22Rv1 (cell line): ENCODE measurements at regions not wholly inside any gene's neighbourhood (a gene's known extent, or its start where the extent isn't known, plus 50 kb on each side); places are given as distances from the start of the nearest gene placed in this dataset.

Experiments
- ZFX ChIP-seq: fragments of 450-650 bp; IDR thresholded peaks from 2 replicates; pipeline ENCODE4 v1.6.1; 2017; ENCODE audit warnings: antibody characterized with exemption, borderline replicate concordance
- TF ChIP-seq, protein P1 (sequence below): fragments of 450-650 bp; IDR thresholded peaks from 2 replicates; pipeline ENCODE4 v1.5.1; 2017; ENCODE audit warnings: mild to moderate bottlenecking

DNA sequence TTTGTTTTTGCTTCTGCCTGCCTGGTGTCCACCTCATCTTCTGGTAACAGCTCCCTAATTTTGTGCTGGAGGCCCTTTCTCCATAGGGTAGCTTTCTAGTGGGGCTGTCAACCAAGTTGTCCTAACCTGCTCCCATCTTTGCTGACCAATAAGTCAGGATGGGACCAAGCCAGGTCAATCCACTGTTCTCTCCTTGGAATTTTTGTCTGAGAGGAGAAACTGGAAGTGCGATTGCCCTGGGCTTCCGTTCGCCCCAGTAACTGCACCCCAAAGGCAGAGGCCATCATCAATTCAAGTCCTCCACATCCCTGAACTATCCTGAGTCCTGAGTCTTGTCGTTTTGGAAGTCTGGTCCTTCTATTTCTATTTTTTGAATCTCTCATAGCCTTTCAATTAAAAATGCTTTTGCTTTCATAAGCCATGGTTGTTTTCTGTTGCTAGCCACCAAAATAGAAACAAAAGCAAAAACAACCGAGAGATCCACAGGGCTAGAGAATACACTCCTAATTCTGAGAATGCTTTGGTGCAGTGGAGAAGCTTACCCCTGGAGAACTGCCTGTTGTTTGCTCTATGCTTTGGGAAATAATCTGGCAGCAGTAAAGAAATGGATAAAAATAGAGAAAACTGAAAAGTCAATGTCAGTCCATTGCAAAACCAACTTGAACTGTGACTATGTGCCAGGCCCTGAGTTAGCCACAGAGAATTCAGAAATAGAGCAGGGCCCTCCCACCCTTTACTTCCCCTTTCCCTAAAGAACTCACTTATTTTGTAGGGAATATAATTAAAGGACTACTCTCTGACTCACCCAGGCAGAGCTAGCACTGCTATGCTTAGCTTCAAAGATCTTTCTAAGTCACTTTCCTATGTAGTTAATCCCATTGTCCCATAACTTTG, 368.1 kb downstream of the CXCL12 start:
- TF ChIP-seq, protein P1, sequence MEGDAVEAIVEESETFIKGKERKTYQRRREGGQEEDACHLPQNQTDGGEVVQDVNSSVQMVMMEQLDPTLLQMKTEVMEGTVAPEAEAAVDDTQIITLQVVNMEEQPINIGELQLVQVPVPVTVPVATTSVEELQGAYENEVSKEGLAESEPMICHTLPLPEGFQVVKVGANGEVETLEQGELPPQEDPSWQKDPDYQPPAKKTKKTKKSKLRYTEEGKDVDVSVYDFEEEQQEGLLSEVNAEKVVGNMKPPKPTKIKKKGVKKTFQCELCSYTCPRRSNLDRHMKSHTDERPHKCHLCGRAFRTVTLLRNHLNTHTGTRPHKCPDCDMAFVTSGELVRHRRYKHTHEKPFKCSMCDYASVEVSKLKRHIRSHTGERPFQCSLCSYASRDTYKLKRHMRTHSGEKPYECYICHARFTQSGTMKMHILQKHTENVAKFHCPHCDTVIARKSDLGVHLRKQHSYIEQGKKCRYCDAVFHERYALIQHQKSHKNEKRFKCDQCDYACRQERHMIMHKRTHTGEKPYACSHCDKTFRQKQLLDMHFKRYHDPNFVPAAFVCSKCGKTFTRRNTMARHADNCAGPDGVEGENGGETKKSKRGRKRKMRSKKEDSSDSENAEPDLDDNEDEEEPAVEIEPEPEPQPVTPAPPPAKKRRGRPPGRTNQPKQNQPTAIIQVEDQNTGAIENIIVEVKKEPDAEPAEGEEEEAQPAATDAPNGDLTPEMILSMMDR = no peak
- no peak for TF ChIP-seq ZFX
